HFF-Myc (cell line): ENCODE measurements at regions not wholly inside any gene's neighbourhood (a gene's known extent, or its start where the extent isn't known, plus 50 kb on each side); places are given as distances from the start of the nearest gene placed in this dataset.

ENCODE experiments used
- DNase-seq: peaks from one replicate; pipeline ENCODE4 v3.0.0-alpha.2; 2011; ENCODE audit warnings: low read depth; ENCODE audit errors: extremely low read depth
- H3K4me3 ChIP-seq: replicated peaks from 2 replicates; pipeline ENCODE4 v1.5.1; 2011; ENCODE audit warnings: low read depth, mild to moderate bottlenecking, control low read depth, low read length
- TF ChIP-seq, protein P1 (sequence below): IDR thresholded peaks from 2 replicates; pipeline ENCODE4 v1.5.1; 2012; ENCODE audit warnings: mild to moderate bottlenecking, low read depth, low read length, control low read depth; ENCODE audit errors: missing control alignments

DNA sequence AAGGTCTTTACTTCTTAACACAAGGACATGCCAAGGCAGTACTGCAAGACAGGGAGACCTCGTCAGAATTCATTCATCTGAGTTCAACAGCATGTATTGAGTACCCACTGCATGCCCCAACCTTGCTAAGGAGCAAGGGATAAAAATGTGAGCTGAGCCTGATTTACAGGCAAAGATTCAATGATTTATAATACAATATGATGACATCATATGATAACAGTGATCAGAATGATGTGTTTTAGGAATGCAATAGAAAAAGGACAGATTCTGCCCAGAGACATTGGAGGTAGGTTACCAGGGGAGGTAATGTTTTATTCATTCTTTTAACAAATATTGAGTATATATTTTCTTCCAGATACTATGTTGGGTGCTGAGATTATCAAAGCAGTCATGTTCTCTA is 406.6 kb downstream of the ARHGEF28 start:
- H3K4me3 ChIP-seq: no peak overlapping the region
- TF ChIP-seq, protein P1, sequence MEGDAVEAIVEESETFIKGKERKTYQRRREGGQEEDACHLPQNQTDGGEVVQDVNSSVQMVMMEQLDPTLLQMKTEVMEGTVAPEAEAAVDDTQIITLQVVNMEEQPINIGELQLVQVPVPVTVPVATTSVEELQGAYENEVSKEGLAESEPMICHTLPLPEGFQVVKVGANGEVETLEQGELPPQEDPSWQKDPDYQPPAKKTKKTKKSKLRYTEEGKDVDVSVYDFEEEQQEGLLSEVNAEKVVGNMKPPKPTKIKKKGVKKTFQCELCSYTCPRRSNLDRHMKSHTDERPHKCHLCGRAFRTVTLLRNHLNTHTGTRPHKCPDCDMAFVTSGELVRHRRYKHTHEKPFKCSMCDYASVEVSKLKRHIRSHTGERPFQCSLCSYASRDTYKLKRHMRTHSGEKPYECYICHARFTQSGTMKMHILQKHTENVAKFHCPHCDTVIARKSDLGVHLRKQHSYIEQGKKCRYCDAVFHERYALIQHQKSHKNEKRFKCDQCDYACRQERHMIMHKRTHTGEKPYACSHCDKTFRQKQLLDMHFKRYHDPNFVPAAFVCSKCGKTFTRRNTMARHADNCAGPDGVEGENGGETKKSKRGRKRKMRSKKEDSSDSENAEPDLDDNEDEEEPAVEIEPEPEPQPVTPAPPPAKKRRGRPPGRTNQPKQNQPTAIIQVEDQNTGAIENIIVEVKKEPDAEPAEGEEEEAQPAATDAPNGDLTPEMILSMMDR: no peak
- DNase-seq: no peak

GRCh38 chr5:74031536-74031935 is 405.5 kb downstream of the ARHGEF28 start:
- no peak for DNase-seq
- no peak overlapping the region for H3K4me3 ChIP-seq
- TF ChIP-seq, protein P1: no peak

- H3K4me3 ChIP-seq: no peak overlapping the region
- TF ChIP-seq, protein P1: no peak
- DNase-seq: no peak
These were observed 404.8 kb downstream of the ARHGEF28 start for GRCh38 chr5:74030821-74031220.

DNA sequence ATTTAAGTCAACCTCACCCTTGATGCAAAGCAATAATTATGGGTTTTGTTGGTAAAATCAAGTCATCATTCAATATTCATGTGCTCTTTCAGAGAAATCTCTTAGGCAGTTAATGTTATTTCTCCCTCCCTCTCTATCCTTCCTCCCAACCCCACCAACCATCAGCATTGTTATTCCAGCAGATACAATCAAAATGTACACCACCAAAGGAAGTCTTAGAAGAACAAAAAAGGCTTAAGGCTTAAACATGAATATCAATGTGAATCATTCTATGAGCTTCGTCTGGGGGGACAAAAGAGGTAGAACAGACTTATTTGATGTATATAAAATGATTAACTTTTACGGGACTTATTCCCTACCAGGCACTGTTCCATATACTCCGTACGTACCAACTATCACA is 404.4 kb downstream of the ARHGEF28 start:
- TF ChIP-seq, protein P1: no peak

DNA sequence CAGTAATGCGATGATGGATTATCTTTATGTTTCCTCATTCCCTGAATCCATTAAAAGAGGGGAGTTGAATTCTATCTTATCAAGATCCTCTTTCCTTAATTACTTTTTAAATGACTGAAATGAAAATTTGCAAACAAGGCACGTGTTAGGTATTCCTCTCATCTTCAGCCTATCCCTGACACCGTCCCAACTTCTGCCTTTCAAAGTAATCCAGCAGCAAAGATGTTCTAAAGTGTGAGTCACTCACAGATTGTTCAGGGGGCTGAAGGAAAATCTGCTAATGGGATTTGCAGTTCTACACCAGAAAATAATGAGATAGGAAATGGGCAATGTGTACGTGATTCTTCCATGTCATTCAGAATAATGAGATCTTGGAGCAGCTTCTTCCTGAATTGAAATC is 403.0 kb downstream of the ARHGEF28 start:
- TF ChIP-seq, protein P1: no peak
- H3K4me3 ChIP-seq: no peak overlapping the region
- no peak for DNase-seq

More for the DNA sequence above, 404.4 kb downstream of the ARHGEF28 start:
- no peak overlapping the region for H3K4me3 ChIP-seq
- no peak for DNase-seq

GRCh38 chr5:74028406-74028805 is 402.4 kb downstream of the ARHGEF28 start:
- H3K4me3 ChIP-seq: no peak overlapping the region
- TF ChIP-seq, protein P1: no peak
- no peak for DNase-seq

GRCh38 chr5:74027732-74028338 is 401.8 kb downstream of the ARHGEF28 start:
- DNase-seq: no peak

More at GRCh38 chr5:74027732-74028338, 401.8 kb downstream of the ARHGEF28 start:
- H3K4me3 ChIP-seq: no peak overlapping the region
- TF ChIP-seq, protein P1: no peak
